SK-N-SH treated with all-trans-retinoic acid at 6 μM for 48 hours (cell line): ENCODE measurements at regions not wholly inside any gene's neighbourhood (a gene's known extent, or its start where the extent isn't known, plus 50 kb on each side); places are given as distances from the start of the nearest gene placed in this dataset.

Source experiments
- ATAC-seq: fragments of 200-7000 bp; cut with Tn5 transposase; 3 replicates; pipeline ENCODE4 v1.9.1; 2020; ENCODE audit warnings: mild to moderate bottlenecking, moderate library complexity
- CREB5 ChIP-seq: fragments of 250-450 bp; sonication (Bioruptor Pico); IDR thresholded peaks from 2 replicates; pipeline ENCODE4 v1.5.1; 2020; ENCODE audit warnings: low read depth, mild to moderate bottlenecking, moderate library complexity
- CSRNP3 ChIP-seq: fragments of 250-450 bp; sonication (Bioruptor Pico); IDR thresholded peaks from 2 replicates; pipeline ENCODE4 v1.5.1; 2021; ENCODE audit warnings: mild to moderate bottlenecking, moderate library complexity
- ESRRG ChIP-seq: fragments of 250-450 bp; sonication (Bioruptor Pico); IDR thresholded peaks from 2 replicates; pipeline ENCODE4 v1.6.1; 2021; ENCODE audit warnings: mild to moderate bottlenecking
- GLIS3 ChIP-seq: fragments of 250-450 bp; sonication (Bioruptor Pico); IDR thresholded peaks from 2 replicates; pipeline ENCODE4 v1.5.0; 2020; ENCODE audit warnings: mild to moderate bottlenecking, moderate library complexity
- ISL1 ChIP-seq: fragments of 250-450 bp; sonication (Bioruptor Pico); IDR thresholded peaks from 2 replicates; pipeline ENCODE4 v2.1.2; 2022; ENCODE audit warnings: mild to moderate bottlenecking, moderate library complexity
- OSR1 ChIP-seq: fragments of 250-450 bp; sonication (Bioruptor Pico); IDR thresholded peaks from 2 replicates; pipeline ENCODE4 v1.8.0; 2022; ENCODE audit warnings: moderate library complexity, mild to moderate bottlenecking, inconsistent platforms
- PATZ1 ChIP-seq: fragments of 250-450 bp; sonication (Bioruptor Pico); IDR thresholded peaks from 2 replicates; pipeline ENCODE4 v1.8.0; 2020; ENCODE audit warnings: mild to moderate bottlenecking, moderate library complexity, borderline replicate concordance
- PPARA ChIP-seq: fragments of 250-450 bp; sonication (Bioruptor Pico); IDR thresholded peaks from 2 replicates; pipeline ENCODE4 v1.5.0; 2020; ENCODE audit warnings: mild to moderate bottlenecking, borderline replicate concordance
- RARB ChIP-seq: fragments of 250-450 bp; sonication (Bioruptor Pico); IDR thresholded peaks from 2 replicates; pipeline ENCODE4 v1.8.0; 2021; ENCODE audit warnings: mild to moderate bottlenecking, moderate library complexity
- SNAI2 ChIP-seq: fragments of 250-450 bp; sonication (Bioruptor Pico); IDR thresholded peaks from 2 replicates; pipeline ENCODE4 v1.5.0; 2020; ENCODE audit warnings: mild to moderate bottlenecking, moderate library complexity
- TCF4 ChIP-seq: fragments of 250-450 bp; sonication (Bioruptor Pico); IDR thresholded peaks from 2 replicates; pipeline ENCODE4 v1.8.0; 2021; ENCODE audit warnings: mild to moderate bottlenecking, moderate library complexity, borderline replicate concordance
- TSHZ2 ChIP-seq: fragments of 250-450 bp; sonication (Bioruptor Pico); IDR thresholded peaks from 2 replicates; pipeline ENCODE4 v1.5.0; 2020; ENCODE audit warnings: mild to moderate bottlenecking, moderate library complexity
- ZC3H10 ChIP-seq: fragments of 250-450 bp; sonication (Bioruptor Pico); IDR thresholded peaks from 2 replicates; pipeline ENCODE4 v1.5.1; 2021; ENCODE audit warnings: mild to moderate bottlenecking, moderate library complexity
- ZFP3 ChIP-seq: fragments of 250-450 bp; sonication (Bioruptor Pico); IDR thresholded peaks from 2 replicates; pipeline ENCODE4 v1.5.0; 2020; ENCODE audit warnings: mild to moderate bottlenecking, moderate library complexity
- ZFP30 ChIP-seq: fragments of 450-650 bp; formaldehyde crosslinking; IDR thresholded peaks from 2 replicates; pipeline ENCODE4 v1.5.0; 2022; ENCODE audit warnings: mild to moderate bottlenecking, moderate library complexity
- ZNF565 ChIP-seq: fragments of 450-650 bp; formaldehyde crosslinking; conservative IDR thresholded peaks from 2 replicates; pipeline ENCODE4 v1.5.0; 2020; ENCODE audit warnings: low read depth, mild to moderate bottlenecking, moderate library complexity
- ZNF70 ChIP-seq: fragments of 450-650 bp; formaldehyde crosslinking; IDR thresholded peaks from 2 replicates; pipeline ENCODE4 v1.5.0; 2020; ENCODE audit warnings: mild to moderate bottlenecking, moderate library complexity

- TF ChIP-seq PATZ1 (no peak), RARB (no peak)
Measured at GRCh38 chr3:168325684-168326083, 230.0 kb upstream of the GOLIM4 start (continued).

GRCh38 chr3:168322941-168323340 lies 227.2 kb upstream of the GOLIM4 start:
- ATAC-seq, result no peak
- no peak for TF ChIP-seq ZC3H10 (CRISPR knock-in tag)
- TF ChIP-seq ZNF565 (CRISPR knock-in tag), result no peak

- ATAC-seq, result no peak
- no peak for TF ChIP-seq ZFP30 (CRISPR knock-in tag)
- no peak for TF ChIP-seq OSR1 (CRISPR knock-in tag)
- TF ChIP-seq ZFP3 (CRISPR knock-in tag), result no peak
- TF ChIP-seq SNAI2 (CRISPR knock-in tag), result no peak
- no peak for TF ChIP-seq ISL1
- TF ChIP-seq GLIS3 (CRISPR knock-in tag), result no peak
- TF ChIP-seq ZNF70 (CRISPR knock-in tag), result no peak
- no peak for TF ChIP-seq ESRRG (CRISPR knock-in tag)
- TF ChIP-seq CSRNP3 (CRISPR knock-in tag), result no peak
- TF ChIP-seq CREB5 (CRISPR knock-in tag), result no peak
- TF ChIP-seq ZC3H10 (CRISPR knock-in tag), result no peak
- no peak for TF ChIP-seq TCF4
- no peak for TF ChIP-seq ZNF565 (CRISPR knock-in tag)
- TF ChIP-seq PPARA, result no peak
- no peak for TF ChIP-seq PATZ1
Measured at GRCh38 chr3:168314166-168314565, 218.4 kb upstream of the GOLIM4 start.

- ATAC-seq, result no peak
- TF ChIP-seq OSR1 (CRISPR knock-in tag) (no peak), ZNF70 (CRISPR knock-in tag) (no peak), ZC3H10 (CRISPR knock-in tag) (no peak), ZFP3 (CRISPR knock-in tag) (no peak), CREB5 (CRISPR knock-in tag) (no peak), TSHZ2 (CRISPR knock-in tag) (no peak), ZFP30 (CRISPR knock-in tag) (no peak), PPARA (no peak), PATZ1 (no peak), CSRNP3 (CRISPR knock-in tag) (no peak)
Measured at GRCh38 chr3:168312984-168313383, 217.3 kb upstream of the GOLIM4 start.
